ENCODE measurements at regions not wholly inside any gene's neighbourhood (a gene's known extent, or its start where the extent isn't known, plus 50 kb on each side); places are given as distances from the start of the nearest gene placed in this dataset.

DNA sequence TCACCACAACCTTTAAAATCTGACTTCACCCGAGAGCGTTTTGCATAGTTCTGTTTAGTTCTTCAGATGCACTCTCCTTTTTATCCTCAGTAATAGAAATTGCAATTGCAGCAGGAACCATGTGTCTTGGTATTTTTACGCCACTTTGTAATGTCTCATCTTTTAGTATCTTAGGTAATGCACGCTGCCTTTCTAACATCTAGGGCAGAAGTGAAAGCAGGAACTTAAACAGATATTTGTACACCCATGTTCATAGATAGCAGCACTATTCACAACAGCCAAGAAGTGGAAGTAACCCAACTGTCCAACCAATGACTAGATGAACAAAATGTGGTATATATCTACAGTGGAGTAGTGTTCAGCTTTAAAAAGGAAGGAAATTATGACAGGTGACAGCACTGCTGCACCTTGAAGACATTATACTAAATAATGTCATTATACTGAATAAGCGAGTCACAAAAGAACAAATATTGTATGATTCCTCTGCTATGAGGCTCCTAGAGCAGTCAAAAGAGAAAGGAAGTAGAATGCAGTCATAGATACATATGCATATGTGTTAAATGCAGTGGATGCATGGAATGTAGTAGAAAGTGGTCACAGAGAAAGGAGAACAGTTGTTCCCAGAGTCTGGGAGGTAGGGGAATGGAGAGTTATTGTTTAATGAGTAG lies 105.9 kb upstream of the GJB6 start:
- Histone ChIP-seq H3K27ac (no peak overlapping the region), H3K27me3 (ENCODE audit: insufficient read depth, low read depth, severe bottlenecking) (peaks cover 94% of the 10 kb centered on the region), H3K9me3 (ENCODE audit: severe bottlenecking) (no peaks in the 10 kb centered on the region), H3K36me3 (no peaks in the 10 kb centered on the region), H3K4me3 (ENCODE audit: low read depth, low read length) (no peak overlapping the region)
- TF ChIP-seq, protein P1, sequence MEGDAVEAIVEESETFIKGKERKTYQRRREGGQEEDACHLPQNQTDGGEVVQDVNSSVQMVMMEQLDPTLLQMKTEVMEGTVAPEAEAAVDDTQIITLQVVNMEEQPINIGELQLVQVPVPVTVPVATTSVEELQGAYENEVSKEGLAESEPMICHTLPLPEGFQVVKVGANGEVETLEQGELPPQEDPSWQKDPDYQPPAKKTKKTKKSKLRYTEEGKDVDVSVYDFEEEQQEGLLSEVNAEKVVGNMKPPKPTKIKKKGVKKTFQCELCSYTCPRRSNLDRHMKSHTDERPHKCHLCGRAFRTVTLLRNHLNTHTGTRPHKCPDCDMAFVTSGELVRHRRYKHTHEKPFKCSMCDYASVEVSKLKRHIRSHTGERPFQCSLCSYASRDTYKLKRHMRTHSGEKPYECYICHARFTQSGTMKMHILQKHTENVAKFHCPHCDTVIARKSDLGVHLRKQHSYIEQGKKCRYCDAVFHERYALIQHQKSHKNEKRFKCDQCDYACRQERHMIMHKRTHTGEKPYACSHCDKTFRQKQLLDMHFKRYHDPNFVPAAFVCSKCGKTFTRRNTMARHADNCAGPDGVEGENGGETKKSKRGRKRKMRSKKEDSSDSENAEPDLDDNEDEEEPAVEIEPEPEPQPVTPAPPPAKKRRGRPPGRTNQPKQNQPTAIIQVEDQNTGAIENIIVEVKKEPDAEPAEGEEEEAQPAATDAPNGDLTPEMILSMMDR (IDR thresholded peaks at IDR 0.05; ENCODE audit: low read depth, low read length) = no peak
- no peak for DNase-seq

DNA sequence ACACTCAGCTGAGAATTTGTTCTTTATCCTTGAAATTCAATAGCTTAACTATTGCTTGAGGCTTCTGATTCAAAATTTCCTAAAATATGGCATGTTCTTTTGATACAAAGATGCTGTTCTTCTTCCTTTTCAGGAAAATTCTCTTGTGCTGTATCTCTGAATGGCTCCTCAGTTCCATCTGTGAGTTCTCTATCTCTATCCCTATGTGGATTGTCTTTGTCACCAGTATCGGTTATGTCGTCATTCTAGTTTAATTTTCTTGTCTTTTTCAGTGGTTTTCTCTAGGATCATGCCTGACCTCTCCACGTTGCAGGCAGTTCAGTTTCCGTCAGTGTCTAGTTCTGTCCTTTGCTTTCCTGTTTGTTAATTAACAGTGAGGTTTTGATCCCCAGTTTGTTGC lies 104.6 kb upstream of the GJB6 start:
- Histone ChIP-seq H3K27me3 (ENCODE audit: insufficient read depth, low read depth, severe bottlenecking) (peaks cover 95% of the 10 kb centered on the region), H3K9me3 (ENCODE audit: severe bottlenecking) (no peaks in the 10 kb centered on the region), H3K4me3 (ENCODE audit: low read depth, low read length) (no peak overlapping the region), H3K27ac (no peak overlapping the region), H3K36me3 (no peaks in the 10 kb centered on the region)
- DNase-seq = no peak
- TF ChIP-seq, protein P1 (IDR thresholded peaks at IDR 0.05; ENCODE audit: low read depth, low read length) = no peak

DNA sequence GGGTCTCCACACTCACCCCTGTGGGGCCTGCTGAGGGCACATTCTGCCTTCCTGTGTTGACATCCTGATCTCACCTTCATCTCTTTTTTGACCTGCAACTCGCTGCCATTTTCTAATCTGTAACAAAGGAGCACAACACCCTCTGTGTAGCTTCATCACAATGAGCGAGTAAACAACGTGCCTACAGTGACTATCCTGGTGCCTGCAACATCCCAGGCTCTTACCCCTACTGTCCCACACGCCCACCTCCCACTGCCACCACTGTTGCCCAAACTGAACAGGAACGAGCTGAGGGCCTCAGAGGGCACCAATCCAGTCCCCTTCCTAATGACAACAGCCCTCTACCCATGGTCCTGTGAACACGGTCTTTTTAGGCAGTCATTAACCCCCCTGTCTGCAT lies 102.2 kb upstream of the GJB6 start:
- no peaks in the 10 kb centered on the region for H3K36me3 ChIP-seq
- TF ChIP-seq, protein P1 (IDR thresholded peaks at IDR 0.05; ENCODE audit: low read depth, low read length) = no peak
- H3K27me3 ChIP-seq (ENCODE audit: insufficient read depth, low read depth, severe bottlenecking) = peaks cover 88% of the 10 kb centered on the region
- DNase-seq = no peak
- no peak overlapping the region for H3K27ac ChIP-seq
- H3K4me3 ChIP-seq (ENCODE audit: low read depth, low read length) = no peak overlapping the region
- no peaks in the 10 kb centered on the region for H3K9me3 ChIP-seq (ENCODE audit: severe bottlenecking)

DNA sequence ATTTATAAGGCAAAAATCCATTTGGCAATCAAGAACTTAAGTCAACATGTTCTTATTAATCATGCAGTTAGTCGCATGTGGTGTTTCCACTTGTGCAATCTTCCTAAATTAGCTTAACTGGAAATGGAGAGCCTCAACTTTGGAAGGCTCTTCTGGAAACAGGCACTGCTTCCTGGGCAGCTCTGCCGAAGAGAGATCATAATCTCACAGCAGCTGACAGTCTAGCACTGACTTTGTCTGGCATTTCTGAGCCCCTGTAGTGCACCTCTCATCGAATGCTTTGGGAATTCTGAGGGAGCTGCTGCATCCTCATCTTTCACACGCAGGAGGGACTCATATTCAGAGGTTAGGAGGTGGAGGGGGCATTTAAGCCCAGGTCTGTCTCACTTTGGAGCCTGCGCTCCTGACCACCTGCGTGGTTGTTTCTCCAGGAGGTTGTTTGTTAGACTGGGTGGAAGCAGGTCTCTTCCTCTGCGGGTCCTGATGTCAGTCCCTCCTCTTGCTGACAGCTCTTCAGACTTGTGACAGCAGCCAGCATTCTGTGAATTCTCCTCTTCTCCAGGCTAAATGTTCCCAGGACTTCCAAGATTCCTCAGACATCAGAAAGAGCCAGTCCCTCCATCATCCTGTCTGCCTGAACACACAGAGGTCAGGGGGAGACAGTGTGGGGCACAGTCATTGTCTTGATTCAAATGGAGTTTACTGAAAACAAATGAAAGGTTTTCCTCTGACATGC lies 100.4 kb upstream of the GJB6 start:
- peaks cover 1% of the 10 kb centered on the region for H3K9me3 ChIP-seq (ENCODE audit: severe bottlenecking)
- DNase-seq = no peak
- TF ChIP-seq, protein P1 (IDR thresholded peaks at IDR 0.05; ENCODE audit: low read depth, low read length) = no peak
- H3K4me3 ChIP-seq (ENCODE audit: low read depth, low read length) = no peak overlapping the region
- H3K27ac ChIP-seq = no peak overlapping the region
- no peaks in the 10 kb centered on the region for H3K36me3 ChIP-seq
- H3K27me3 ChIP-seq (ENCODE audit: insufficient read depth, low read depth, severe bottlenecking) = peaks cover 82% of the 10 kb centered on the region

DNA sequence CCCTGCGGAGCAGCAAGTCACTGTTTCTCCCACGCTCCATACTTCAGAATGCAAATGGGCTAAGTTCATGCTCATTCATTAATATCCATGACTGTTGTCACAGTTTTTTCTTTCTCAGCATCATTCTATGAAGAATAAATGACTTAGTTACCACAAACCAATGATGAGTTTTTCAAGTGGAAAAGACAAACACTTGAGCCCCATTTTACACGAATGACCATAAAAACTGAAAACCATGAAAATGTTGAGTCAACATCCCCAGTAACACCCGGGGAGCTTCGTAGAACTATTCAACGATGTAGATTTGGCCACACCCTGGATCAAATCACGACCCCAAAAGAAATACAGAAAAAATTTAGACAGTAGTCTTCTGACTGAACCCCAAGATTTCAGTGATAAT lies 99.8 kb upstream of the GJB6 start:
- Histone ChIP-seq H3K4me3 (ENCODE audit: low read depth, low read length) (no peak overlapping the region), H3K27ac (no peak overlapping the region), H3K36me3 (no peaks in the 10 kb centered on the region), H3K27me3 (ENCODE audit: insufficient read depth, low read depth, severe bottlenecking) (peaks cover 82% of the 10 kb centered on the region), H3K9me3 (ENCODE audit: severe bottlenecking) (peaks cover 7% of the 10 kb centered on the region)
- TF ChIP-seq, protein P1 (IDR thresholded peaks at IDR 0.05; ENCODE audit: low read depth, low read length) = no peak
- DNase-seq = no peak

Data from WERI-Rb-1 (cell line).